Activated T-helper 17 cell treated with anti-CD3 and anti-CD28 coated beads, Interleukin-2, amount 50 U/mL, for 72 hours (primary cell): ENCODE measurements at regions not wholly inside any gene's neighbourhood (a gene's known extent, or its start where the extent isn't known, plus 50 kb on each side); places are given as distances from the start of the nearest gene placed in this dataset.
A peak's percentile ranks its signal among the peaks of the same experiment; 100 is the strongest.

Source experiments
- ATAC-seq: fragments of 150-1000 bp; cut with Tn5 transposase; replicated peaks from 2 replicates; pipeline ENCODE4 v1.10.0; 2021; ENCODE audit warnings: mild to moderate bottlenecking, moderate library complexity
- H3K27ac Mint-ChIP-seq: one replicate; pipeline ENCODE4 v1.8.0; 2022; ENCODE audit warnings: mixed read lengths
- H3K27me3 Mint-ChIP-seq: one replicate; pipeline ENCODE4 v1.8.0; 2022; ENCODE audit warnings: mixed read lengths
- H3K36me3 Mint-ChIP-seq: one replicate; pipeline ENCODE4 v1.8.0; 2022; ENCODE audit warnings: low read depth, mild to moderate bottlenecking, mixed read lengths
- H3K4me1 Mint-ChIP-seq: one replicate; pipeline ENCODE4 v1.8.0; 2022; ENCODE audit warnings: mixed read lengths
- H3K4me3 Mint-ChIP-seq: one replicate; pipeline ENCODE4 v1.8.0; 2022; ENCODE audit warnings: mild to moderate bottlenecking, mixed read lengths
- H3K9me3 Mint-ChIP-seq: one replicate; pipeline ENCODE4 v1.8.0; 2022; ENCODE audit warnings: mixed read lengths

- ATAC-seq, result no peak
- Mint-ChIP-seq H3K4me3 (no peak overlapping the region), H3K27me3 (no peaks in the 10 kb centered on the region), H3K36me3 (no peaks in the 10 kb centered on the region), H3K4me1 (no peaks in the 10 kb centered on the region), H3K9me3 (no peaks in the 10 kb centered on the region), H3K27ac (no peak overlapping the region)
Measured at GRCh38 chr12:40508421-40508820, 183.8 kb upstream of the CNTN1 start.

- no peak for ATAC-seq
- H3K27ac Mint-ChIP-seq, result no peak overlapping the region
- no peaks in the 10 kb centered on the region for H3K9me3 Mint-ChIP-seq
- no peaks in the 10 kb centered on the region for H3K27me3 Mint-ChIP-seq
- no peaks in the 10 kb centered on the region for H3K36me3 Mint-ChIP-seq
- H3K4me1 Mint-ChIP-seq, result no peaks in the 10 kb centered on the region
- no peak overlapping the region for H3K4me3 Mint-ChIP-seq
Measured at GRCh38 chr12:40511341-40511740, 180.9 kb upstream of the CNTN1 start.

DNA sequence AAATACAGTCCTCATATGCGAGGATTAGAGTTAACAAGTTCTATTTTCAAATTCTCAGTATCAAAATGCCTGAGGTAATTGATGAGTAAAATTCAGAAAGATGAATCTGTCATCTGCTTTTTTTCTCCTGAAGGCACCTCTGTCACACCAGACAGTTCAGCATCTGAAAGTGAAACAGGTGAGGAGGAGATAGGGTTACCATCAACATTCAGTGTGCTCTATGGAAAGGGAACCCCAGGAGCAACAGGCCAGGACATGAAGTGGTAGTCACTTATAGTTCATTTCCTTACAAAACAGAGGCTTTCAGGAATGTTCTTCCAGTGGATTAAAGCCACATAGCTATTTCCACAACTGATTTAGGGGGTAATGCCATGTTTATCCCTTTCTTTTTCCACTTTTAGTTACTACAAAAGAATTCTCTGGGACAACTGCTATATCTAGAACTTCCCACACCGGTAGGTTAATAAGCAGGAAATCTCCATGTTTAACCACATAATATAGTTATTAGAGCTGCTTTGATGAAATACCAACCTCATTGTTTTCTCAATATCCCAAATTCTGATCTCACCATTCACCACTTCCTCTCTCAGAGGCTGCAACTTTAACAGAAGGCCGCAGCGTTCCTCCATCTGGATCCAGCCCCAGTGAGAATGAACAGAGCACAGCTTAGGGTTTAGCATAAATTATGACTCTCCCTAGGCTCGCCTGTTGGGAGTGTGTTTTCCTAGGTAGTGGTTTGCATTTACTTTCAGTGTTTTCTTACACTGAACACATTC is 177.0 kb upstream of the CNTN1 start:
- no peaks in the 10 kb centered on the region for H3K4me1 Mint-ChIP-seq
- no peaks in the 10 kb centered on the region for H3K27me3 Mint-ChIP-seq
- no peak overlapping the region for H3K27ac Mint-ChIP-seq
- no peaks in the 10 kb centered on the region for H3K36me3 Mint-ChIP-seq
- ATAC-seq, result peak; percentile 51
- no peak overlapping the region for H3K4me3 Mint-ChIP-seq
- H3K9me3 Mint-ChIP-seq, result no peaks in the 10 kb centered on the region

GRCh38 chr12:40522837-40523236 is 169.4 kb upstream of the CNTN1 start:
- Mint-ChIP-seq H3K36me3 (no peaks in the 10 kb centered on the region), H3K9me3 (no peaks in the 10 kb centered on the region), H3K4me1 (no peaks in the 10 kb centered on the region), H3K27ac (no peak overlapping the region), H3K4me3 (no peak overlapping the region), H3K27me3 (no peaks in the 10 kb centered on the region)
- ATAC-seq, result no peak

DNA sequence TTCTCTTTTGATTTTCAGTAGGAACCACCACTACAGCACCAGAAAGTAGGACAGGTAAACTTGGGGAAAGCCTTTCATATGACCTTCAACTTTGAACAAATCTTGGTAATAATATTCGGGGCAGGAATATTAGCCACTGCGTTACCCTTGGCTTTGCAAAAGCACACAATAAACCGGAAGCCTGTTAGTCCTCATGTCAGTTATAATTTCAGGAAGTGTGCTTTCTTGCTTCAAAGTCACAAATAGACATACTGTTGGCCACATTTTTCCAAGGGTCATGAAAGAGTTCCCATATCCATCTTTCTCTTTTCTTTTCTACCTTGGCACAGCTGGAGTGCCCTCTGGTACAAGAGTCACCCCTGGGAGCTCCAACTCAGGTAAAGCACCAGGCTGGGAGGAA is 167.2 kb upstream of the CNTN1 start:
- Mint-ChIP-seq H3K9me3 (no peaks in the 10 kb centered on the region), H3K27me3 (no peaks in the 10 kb centered on the region), H3K27ac (no peak overlapping the region), H3K4me3 (no peak overlapping the region), H3K36me3 (no peaks in the 10 kb centered on the region), H3K4me1 (no peaks in the 10 kb centered on the region)
- no peak for ATAC-seq

DNA sequence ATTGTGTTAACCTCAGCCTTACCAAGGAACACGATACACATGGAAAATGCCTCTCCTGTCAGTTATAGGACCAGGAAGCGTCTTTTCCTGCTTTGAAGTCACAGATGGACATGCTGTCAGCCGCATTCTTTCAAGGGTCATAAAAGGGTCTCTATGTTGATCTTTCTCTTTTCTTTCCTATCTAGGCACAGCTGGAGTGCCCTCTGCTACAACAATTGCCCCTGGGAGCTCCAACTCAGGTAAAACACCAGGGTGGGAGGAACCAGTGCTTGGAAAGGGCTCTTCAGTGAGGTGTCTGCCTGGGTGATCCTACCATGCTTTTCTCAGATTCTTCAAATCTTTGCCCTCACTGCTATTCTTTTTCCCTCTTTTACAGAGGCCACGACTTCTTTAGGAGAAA is 157.4 kb upstream of the CNTN1 start:
- Mint-ChIP-seq H3K4me3 (no peak overlapping the region), H3K4me1 (no peaks in the 10 kb centered on the region), H3K27ac (no peak overlapping the region), H3K9me3 (no peaks in the 10 kb centered on the region), H3K27me3 (no peaks in the 10 kb centered on the region), H3K36me3 (no peaks in the 10 kb centered on the region)
- no peak for ATAC-seq

GRCh38 chr12:40551466-40551865 is 140.8 kb upstream of the CNTN1 start:
- Mint-ChIP-seq H3K4me1 (no peaks in the 10 kb centered on the region), H3K36me3 (no peaks in the 10 kb centered on the region), H3K4me3 (no peak overlapping the region), H3K27me3 (peaks cover 4% of the 10 kb centered on the region), H3K9me3 (peaks cover 5% of the 10 kb centered on the region), H3K27ac (no peak overlapping the region)
- no peak for ATAC-seq

DNA sequence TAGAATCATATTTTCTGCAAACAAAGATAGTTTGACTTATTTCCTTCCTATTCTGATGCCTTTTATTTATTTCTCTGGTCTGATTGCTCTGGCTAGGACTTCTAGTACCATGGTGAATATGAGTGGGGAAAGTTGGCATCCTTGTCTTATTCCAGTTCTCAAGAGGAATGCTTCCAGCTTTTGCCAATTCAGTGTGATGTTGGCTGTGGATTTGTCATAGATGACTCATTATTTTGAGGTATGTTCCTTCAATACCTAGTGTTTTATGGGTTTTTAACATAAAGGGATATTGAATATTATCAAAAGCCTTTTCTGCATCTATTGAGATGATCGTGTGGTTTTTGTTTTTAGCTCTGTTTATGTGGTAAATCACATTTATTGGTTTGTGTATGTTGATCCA is 139.4 kb upstream of the CNTN1 start:
- ATAC-seq, result no peak
- Mint-ChIP-seq H3K27ac (no peak overlapping the region), H3K27me3 (peaks cover 4% of the 10 kb centered on the region), H3K36me3 (no peaks in the 10 kb centered on the region), H3K4me1 (no peaks in the 10 kb centered on the region), H3K4me3 (no peak overlapping the region), H3K9me3 (peaks cover 5% of the 10 kb centered on the region)

- Mint-ChIP-seq H3K9me3 (peaks cover 5% of the 10 kb centered on the region), H3K27me3 (peaks cover 4% of the 10 kb centered on the region), H3K36me3 (no peaks in the 10 kb centered on the region), H3K4me1 (no peaks in the 10 kb centered on the region), H3K27ac (no peak overlapping the region), H3K4me3 (no peak overlapping the region)
- no peak for ATAC-seq
Measured at GRCh38 chr12:40557980-40558379, 134.3 kb upstream of the CNTN1 start.

- Mint-ChIP-seq H3K4me1 (no peaks in the 10 kb centered on the region), H3K27me3 (peaks cover 4% of the 10 kb centered on the region), H3K9me3 (peaks cover 7% of the 10 kb centered on the region), H3K4me3 (no peak overlapping the region), H3K36me3 (no peaks in the 10 kb centered on the region), H3K27ac (no peak overlapping the region)
- ATAC-seq, result no peak
Measured at GRCh38 chr12:40559865-40560264, 132.4 kb upstream of the CNTN1 start.

DNA sequence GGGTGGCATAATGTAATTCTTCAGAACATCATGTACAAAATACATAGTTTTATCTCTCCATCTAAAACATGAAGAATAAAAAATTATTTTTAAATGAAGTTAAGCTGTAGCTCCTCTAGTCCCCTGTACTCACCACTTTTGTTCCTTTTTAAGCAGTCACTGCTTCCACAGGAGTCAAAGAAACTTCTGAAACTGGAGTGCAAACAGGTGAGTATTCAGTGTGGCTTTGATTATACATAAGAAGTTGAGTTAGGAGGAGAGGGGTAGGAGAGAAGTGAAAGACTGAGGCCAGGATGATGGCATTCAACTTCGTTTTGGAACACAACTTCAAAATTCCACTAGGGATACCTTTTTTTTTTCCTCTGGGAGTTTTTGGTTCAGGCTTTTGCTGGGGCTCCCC is 131.4 kb upstream of the CNTN1 start:
- Mint-ChIP-seq H3K4me1 (no peaks in the 10 kb centered on the region), H3K4me3 (no peak overlapping the region), H3K27ac (no peak overlapping the region), H3K36me3 (no peaks in the 10 kb centered on the region), H3K9me3 (peaks cover 8% of the 10 kb centered on the region), H3K27me3 (peaks cover 4% of the 10 kb centered on the region)
- ATAC-seq, result no peak

DNA sequence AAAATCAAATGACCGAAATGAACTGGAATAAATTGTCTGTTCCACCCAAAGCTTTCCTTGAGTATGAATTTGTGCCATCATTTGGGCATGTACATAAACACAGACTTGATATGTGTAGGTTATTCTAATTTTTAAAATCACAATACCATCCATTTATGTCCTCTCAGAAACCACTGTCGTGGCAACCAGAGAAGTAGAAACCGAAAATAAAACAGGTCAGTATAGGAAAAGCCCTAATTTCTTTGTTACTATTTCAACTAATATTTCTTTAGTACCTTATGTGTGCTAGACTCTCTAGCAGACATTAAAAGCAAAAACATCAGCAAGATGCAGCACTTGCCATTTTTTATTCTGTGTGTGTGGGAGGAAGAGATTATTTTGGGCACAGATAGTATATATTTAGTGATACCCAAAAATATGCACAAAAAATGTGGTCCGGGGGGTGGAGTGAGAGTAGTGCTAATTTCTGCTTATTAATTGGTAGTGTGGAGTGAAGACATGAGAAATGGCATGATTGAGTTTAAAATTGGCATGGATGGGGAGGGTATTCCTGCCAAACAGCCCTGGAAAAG is 130.8 kb upstream of the CNTN1 start:
- peaks cover 3% of the 10 kb centered on the region for H3K9me3 Mint-ChIP-seq
- no peaks in the 10 kb centered on the region for H3K27me3 Mint-ChIP-seq
- H3K4me1 Mint-ChIP-seq, result no peaks in the 10 kb centered on the region
- no peak overlapping the region for H3K27ac Mint-ChIP-seq
- no peaks in the 10 kb centered on the region for H3K36me3 Mint-ChIP-seq
- ATAC-seq, result no peak
- H3K4me3 Mint-ChIP-seq, result no peak overlapping the region

GRCh38 chr12:40565029-40565633 is 127.1 kb upstream of the CNTN1 start:
- no peaks in the 10 kb centered on the region for H3K27me3 Mint-ChIP-seq
- ATAC-seq, result no peak
- peaks cover 3% of the 10 kb centered on the region for H3K9me3 Mint-ChIP-seq
- no peak overlapping the region for H3K27ac Mint-ChIP-seq
- no peak overlapping the region for H3K4me3 Mint-ChIP-seq
- no peaks in the 10 kb centered on the region for H3K36me3 Mint-ChIP-seq
- H3K4me1 Mint-ChIP-seq, result no peaks in the 10 kb centered on the region

DNA sequence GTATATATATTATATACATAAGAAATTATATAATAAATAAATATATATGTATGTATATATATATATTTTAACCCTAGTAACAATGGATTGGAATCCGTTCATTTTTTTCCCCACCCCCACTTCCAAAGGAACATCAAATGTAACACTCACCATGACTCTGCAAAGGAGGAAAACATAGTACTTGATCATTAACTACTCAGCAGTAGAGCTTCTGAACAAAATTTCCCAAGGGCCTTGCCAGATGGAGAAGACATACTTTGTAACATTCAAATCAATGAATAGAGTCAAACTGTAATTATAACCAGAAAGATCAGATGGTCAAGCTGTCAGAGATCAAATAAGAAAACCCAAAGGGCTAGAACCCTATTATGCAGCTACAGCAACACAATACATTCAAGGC is 126.0 kb upstream of the CNTN1 start:
- H3K4me1 Mint-ChIP-seq, result no peaks in the 10 kb centered on the region
- no peaks in the 10 kb centered on the region for H3K36me3 Mint-ChIP-seq
- no peak overlapping the region for H3K27ac Mint-ChIP-seq
- peaks cover 3% of the 10 kb centered on the region for H3K9me3 Mint-ChIP-seq
- ATAC-seq, result no peak
- H3K27me3 Mint-ChIP-seq, result no peaks in the 10 kb centered on the region
- H3K4me3 Mint-ChIP-seq, result no peak overlapping the region

DNA sequence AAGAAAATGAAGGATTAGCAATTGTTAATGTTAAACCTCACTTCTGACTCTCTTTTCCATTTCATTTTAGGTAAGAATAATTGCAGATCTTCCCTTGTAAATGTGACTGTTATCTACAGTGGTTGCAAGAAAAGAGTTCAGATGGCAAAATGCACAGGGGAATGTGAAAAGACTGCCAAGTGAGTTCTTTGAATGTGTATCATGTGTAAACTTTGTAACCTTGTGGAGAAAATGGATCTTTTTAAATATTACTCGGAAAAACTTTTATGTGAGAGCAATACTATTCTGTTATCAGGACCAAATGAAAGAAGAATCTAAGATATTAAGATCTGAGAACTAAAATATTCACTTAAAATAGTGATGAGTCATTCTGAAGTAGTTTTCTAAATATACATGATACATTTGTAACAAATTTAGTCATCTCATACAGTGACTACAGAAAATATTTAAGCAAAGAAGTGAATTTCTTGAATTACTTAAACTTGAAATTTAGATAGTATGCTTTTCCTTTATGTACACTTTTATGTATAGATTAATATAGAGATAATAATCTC is 122.5 kb upstream of the CNTN1 start:
- no peaks in the 10 kb centered on the region for H3K36me3 Mint-ChIP-seq
- H3K9me3 Mint-ChIP-seq, result peaks cover 5% of the 10 kb centered on the region
- no peaks in the 10 kb centered on the region for H3K4me1 Mint-ChIP-seq
- no peaks in the 10 kb centered on the region for H3K27me3 Mint-ChIP-seq
- H3K27ac Mint-ChIP-seq, result no peak overlapping the region
- no peak for ATAC-seq
- no peak overlapping the region for H3K4me3 Mint-ChIP-seq
